IPS DF 4.7 (cell line): ENCODE measurements at regions not wholly inside any gene's neighbourhood (a gene's known extent, or its start where the extent isn't known, plus 50 kb on each side); places are given as distances from the start of the nearest gene placed in this dataset.

Experiments used
- DNase-seq: peaks from one replicate; pipeline ENCODE4 v3.0.0-alpha.2; 2013; ENCODE audit warnings: low spot score; ENCODE audit errors: extremely low read depth

GRCh38 chr22:48955351-48956311 is 872.0 kb downstream of the BRD1 start:
- DNase-seq: no peak

DNA sequence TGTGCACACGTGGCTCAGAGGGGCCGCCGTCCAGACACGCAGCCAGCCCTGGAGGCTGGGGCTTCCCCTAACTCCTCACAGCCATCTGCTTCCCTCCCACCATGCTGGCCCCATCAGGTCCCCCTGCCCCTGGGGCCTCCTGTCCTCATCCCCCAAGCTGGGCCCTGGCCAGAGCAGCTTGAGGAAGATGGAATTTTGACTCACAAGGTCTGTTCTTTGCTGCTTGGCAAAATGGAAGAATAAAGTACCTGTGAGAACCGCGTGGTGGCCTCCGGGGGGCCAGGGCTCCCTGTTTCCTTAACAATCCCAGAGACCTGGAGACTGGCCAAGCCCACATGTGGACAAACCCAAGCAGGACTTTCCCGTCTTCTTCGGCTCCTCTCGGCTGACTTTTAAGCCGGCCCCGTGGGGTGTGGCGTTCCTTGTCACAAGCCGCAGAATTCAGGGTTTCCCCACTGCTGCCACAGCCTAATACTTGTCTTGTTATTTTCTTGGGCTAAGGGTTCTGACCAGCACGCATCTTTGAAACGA is 872.8 kb downstream of the BRD1 start:
- no peak for DNase-seq

DNA sequence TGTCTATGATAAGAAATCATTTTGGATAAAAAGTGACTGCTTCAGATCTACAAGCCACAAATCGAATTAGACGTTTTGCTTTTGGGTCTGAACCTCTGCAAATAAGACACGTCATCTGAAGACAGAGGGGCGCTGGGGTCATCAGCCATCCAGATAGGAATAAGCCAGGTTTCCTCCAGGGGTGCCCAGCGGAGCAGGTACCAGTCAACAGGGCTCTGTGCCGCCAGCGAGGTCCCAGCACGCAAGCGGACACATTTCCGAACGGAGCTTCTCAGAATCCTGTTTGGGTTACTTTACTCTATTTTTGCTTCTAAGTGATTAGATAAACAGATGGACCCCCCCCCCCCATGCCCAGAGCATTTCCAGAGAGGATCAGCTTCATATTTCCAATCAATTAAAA is 873.8 kb downstream of the BRD1 start:
- DNase-seq: no peak

GRCh38 chr22:48953103-48953720 is 874.5 kb downstream of the BRD1 start:
- no peak for DNase-seq

GRCh38 chr22:48952256-48953102 is 875.2 kb downstream of the BRD1 start:
- no peak for DNase-seq

DNA sequence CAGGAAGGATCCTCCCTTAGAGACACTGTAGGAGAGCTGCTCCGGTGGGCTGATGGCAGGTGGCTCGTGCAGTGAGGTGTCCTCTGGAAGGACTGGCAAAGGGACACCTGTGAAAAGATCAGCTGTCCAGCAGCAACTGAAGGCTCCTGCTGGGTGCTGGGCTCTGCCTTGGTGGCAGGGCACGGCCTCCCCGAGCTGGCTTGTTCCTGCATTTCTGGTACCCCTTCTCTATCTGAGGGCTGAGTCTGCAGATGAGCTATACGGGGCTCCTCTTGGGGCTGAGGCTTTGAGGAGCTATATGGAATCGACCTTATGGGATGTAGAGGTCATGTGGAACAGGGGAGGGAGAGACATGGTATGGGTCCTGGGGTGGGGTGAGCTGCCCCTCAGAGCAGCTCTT is 875.8 kb downstream of the BRD1 start:
- no peak for DNase-seq

DNA sequence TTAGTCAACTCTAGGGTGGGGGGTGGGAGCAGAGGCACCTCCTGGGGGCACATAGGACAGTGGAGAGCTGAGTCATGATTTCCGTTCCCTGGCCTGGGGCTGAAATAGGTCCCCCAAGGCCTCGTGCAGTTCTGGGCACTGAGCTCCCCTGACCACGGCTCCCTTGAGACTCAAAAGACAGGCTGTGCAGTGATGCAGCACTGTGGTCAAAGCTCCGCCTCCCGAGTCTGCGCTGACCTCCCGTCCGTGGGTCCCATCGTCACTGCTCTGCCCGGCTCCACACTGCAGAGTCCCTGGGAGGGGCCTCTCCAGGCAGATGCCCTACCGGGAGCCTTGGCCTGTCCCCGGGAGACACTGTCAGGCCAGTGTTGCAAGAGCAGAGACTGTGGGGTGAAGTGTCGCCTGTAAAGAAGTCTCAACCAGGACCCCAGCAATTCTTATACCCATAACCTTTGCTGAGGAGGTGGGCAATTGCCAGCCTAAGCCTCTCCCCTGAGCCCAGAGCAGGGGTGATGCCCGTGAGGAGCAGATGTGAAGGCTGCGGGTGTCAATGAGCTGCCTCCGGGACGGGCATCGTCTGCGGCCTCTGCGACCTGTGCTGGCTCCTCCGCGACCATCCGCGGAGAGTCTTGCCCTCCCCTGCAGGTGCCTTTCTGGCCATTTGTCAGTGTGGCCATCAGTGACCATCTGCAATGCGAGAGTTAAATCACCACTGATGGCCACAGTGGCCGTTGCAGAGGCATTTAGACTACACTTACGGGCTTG is 877.3 kb downstream of the BRD1 start:
- DNase-seq: no peak

DNA sequence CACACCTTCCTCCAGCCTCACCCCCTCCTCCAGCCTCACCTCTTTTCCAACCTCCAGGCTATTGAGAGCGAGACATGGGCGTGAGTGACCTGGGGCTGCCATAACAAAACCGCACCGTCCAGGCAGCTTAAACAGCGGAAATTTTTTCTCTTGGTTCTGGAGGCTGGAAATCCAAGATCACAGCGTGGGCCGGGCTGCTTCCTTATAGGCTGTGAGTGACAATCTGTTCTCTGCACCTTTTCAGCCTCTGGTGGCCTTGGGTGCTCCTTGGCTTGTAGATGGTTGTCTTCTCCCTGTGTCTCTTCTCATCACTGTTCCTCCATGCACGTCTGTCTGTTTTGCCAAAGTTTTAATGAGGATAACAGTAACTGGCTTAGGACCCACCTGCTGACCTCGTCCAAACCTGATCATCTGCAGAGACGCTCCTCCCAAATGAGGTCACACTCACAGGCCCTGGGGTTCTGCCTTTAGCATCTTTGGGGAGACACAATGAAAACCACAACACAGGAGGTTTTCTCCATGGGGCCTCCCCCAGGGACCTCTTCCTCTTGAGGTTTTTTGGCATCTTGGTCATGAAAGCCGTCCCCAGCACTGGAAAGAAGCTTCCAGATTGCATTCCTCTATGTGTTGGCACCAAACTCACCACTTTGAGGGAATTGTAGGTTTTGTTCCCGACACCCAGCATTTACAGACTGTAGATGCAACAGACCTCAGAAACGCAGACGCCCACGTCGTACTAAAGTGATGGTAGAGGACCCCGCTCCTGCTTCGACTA is 878.1 kb downstream of the BRD1 start:
- no peak for DNase-seq

DNA sequence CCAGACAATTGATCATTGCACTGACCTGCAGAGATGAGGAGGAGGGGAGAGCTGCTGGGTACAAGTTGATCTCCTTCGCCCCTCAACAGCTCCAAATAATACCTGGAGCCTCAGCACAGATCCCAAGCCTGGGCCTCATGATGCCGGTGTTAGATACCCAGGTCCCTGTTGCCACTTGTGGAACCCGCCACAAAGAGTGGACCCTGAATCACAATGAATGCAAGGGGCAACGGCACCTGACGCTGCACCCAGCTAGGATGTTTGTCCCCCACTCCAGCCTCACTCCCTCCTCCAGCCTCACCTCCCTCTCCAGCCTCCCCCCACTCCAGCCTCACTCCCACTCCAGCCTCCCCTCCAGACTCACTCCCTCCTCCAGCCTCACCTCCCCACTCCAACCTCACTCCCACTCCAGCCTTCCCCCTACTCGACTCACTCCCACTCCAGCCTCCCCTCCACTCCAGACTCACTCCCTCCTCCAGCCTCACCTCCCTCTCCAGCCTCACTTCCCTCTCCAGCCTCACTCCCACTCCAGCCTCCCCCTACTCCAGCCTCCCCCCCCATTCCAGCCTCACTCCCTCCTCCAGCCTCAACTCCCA is 879.0 kb downstream of the BRD1 start:
- DNase-seq: no peak

- DNase-seq: no peak
Measured at GRCh38 chr22:48947636-48948035, 880.0 kb downstream of the BRD1 start.

- DNase-seq: no peak
Measured at GRCh38 chr22:48945621-48946458, 881.8 kb downstream of the BRD1 start.

GRCh38 chr22:48944751-48945620 is 882.7 kb downstream of the BRD1 start:
- DNase-seq: no peak

DNA sequence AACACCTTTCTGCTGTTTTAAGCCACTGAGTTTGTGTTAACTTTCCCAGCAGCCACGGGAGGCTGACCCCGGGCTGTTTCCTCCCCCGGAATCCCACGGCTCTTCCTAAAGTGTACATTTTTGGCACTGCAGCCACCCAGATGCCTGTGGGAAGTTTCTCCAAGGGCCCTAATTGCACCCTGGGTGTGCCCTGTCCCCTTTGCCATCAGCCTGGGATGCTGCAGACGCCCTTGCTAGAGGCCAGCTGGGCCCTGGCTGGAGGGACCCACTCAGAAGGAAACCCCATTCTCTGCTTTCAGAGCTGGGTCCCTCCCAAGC is 883.3 kb downstream of the BRD1 start:
- DNase-seq: no peak

DNA sequence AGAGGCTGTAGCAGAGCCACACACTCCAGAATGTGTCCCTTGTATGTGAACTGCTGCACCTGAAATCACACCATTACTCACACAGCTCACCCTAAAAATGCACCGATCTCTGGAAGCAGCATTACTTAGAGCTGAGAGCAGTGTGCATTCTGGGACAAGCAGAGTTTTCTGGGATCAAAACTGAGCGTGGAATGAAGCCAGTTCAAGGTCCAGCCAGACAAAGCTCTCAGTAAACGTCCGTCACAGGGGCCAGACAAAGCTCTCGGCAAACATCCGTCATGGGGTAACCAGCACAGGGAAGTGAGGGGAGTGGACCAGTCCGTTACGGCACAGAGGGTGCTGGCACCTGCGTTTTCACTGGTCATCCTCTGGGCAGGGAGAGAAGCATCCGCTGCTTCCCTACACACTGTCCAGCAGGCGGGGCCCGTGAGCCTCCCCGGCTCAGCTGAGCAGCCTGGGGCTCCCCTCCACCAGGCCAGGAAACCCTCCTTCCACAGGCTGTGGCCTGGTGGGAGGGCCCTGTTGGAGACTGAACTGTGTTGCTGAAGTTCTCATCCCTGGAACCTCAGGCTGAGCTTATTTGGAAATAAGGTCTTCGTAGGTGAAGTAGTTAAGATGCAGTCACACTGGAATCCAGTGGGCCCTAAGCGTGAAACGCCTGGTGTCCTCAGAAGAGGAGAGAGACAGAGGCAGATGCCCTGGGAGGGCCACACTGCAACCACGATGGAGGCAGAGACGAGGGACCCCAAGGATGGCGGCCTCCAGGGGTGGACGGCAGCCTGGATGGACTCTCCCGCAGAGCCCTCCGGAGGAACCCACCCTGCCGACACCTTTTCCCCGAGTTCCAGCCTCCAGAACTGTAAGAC is 883.9 kb downstream of the BRD1 start:
- no peak for DNase-seq

DNA sequence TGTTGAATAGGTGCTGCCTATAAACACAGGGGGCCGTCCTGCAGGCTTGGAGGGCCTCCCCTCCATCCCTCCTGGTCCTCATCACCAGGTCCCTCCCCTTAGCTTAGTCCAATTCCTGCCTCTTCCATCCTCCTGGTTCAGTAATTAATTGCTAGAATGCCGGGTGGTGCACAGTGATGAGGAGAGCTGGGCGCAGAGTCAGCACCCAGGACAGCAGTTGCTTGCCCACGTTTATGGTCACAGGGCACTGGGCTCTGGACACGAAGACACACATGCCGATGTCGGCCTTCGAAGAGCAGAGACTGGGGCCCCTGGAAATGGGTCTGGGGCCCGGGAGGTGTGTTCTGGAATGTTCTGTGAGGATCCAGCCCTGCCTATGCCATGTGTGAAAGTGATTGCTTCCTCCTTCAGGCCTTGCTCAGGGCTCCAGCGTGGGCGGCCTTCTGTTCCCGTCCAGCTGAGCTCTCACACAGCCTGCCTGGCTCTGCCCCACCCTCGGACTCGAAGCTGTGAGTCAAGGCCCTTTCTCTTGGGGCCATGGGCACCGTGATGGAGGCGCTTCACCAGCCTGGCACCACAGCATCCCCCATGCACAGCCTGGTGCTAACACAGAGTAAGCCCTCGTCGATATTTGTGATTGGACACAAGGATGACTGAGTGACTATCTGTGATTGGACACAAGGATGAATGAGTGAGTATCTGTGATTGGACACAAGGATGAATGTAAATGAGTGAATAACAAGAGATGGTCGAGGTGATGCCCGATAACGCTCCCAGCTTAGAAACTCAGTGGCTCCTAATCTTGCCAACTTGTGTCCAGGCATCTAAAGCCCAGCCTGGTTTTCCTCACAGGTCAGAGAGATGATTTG is 884.7 kb downstream of the BRD1 start:
- DNase-seq: no peak
